Endothelial cell of umbilical vein (primary cell): ENCODE measurements at regions not wholly inside any gene's neighbourhood (a gene's known extent, or its start where the extent isn't known, plus 50 kb on each side); places are given as distances from the start of the nearest gene placed in this dataset.

Experiments
- BruUV-seq: library from RNA; stranded (reverse); fragments of 400-500 nt; replicated peaks from 2 replicates; lab custom pipeline; 2021; lab: Mats Ljungman, UMichigan
- CTCF ChIA-PET: fragments of 300-600, 350-600 bp; sonication (Branson Sonifier 250); formaldehyde crosslinking; loops from one replicate; lab custom pipeline; 2021; ENCODE audit warnings: antibody characterized with exemption, inconsistent platforms; lab: Charles Lee
- POLR2A ChIA-PET: fragments of 300-600, 350-600 bp; sonication (Branson Sonifier 250); formaldehyde crosslinking; loops from one replicate; lab custom pipeline; 2021; ENCODE audit warnings: antibody characterized with exemption, inconsistent platforms; lab: Charles Lee
- DNase-seq: peaks from one replicate; pipeline ENCODE4 v3.0.0-alpha.2; 2011; ENCODE audit warnings: low read depth, low spot score
- FAIRE-seq: peaks from 2 replicates; lab custom pipeline; 2011; peaks lifted over from hg19 to GRCh38; lab: Jason Lieb, UNC
- H2AFZ ChIP-seq: 2 replicates; pipeline ENCODE4 v1.6.0; 2012; ENCODE audit warnings: low read depth, low read length, control low read depth, inconsistent platforms
- H3K27ac ChIP-seq: 2 replicates; pipeline ENCODE4 v1.5.1; 2011; ENCODE audit warnings: low read depth, mild to moderate bottlenecking, control low read depth, low read length, moderate library complexity; ENCODE audit not compliant: insufficient read depth
- H3K27me3 ChIP-seq, 2 experiments: 2 replicates each; pipeline versions ENCODE4 v1.6.0 to v1.6.1; 2011; ENCODE audit warnings: low read length in 2 of 2, mixed read lengths in 1 of 2; ENCODE audit not compliant: control insufficient read depth in 2 of 2, insufficient read depth in 2 of 2
- H3K36me3 ChIP-seq, 2 experiments: 2 replicates in 1 of 2; 3 replicates in 1 of 2; pipeline ENCODE4 v1.5.1; 2011; ENCODE audit warnings: low read length in 2 of 2, mild to moderate bottlenecking in 1 of 2, moderate library complexity in 1 of 2; ENCODE audit not compliant: control insufficient read depth in 2 of 2, insufficient read depth in 2 of 2; ENCODE audit errors: extremely low read depth in 1 of 2
- H3K4me1 ChIP-seq: 3 replicates; pipeline ENCODE4 v1.5.1; 2011; ENCODE audit warnings: mild to moderate bottlenecking, low read length; ENCODE audit not compliant: control insufficient read depth, insufficient read depth; ENCODE audit errors: extremely low read depth
- H3K4me2 ChIP-seq: 2 replicates; pipeline ENCODE4 v1.6.1; 2011; ENCODE audit warnings: low read length, control low read depth, mixed read lengths; ENCODE audit not compliant: insufficient read depth
- H3K4me3 ChIP-seq, 3 experiments: fragments of 200-600 bp in 1 of 3; sonication (generic), shearing (Covaris generic) in 1 of 3; replicated peaks in 1 of 3; 2 replicates each; pipeline ENCODE4 v1.5.1; 2011 to 2016; ENCODE audit warnings: control low read depth in 3 of 3, low read length in 3 of 3, mild to moderate bottlenecking in 2 of 3, inconsistent platforms in 1 of 3, low read depth in 1 of 3, moderate library complexity in 1 of 3; ENCODE audit not compliant: insufficient read depth in 1 of 3
- H3K79me2 ChIP-seq: 2 replicates; pipeline ENCODE4 v1.6.0; 2012; ENCODE audit warnings: low read length, inconsistent platforms; ENCODE audit not compliant: control insufficient read depth, insufficient read depth
- H3K9ac ChIP-seq: replicated peaks from 2 replicates; pipeline ENCODE3; 2011; ENCODE audit warnings: low read length, control low read depth; ENCODE audit not compliant: insufficient read depth; ENCODE audit errors: extremely low read depth
- H3K9me1 ChIP-seq: replicated peaks from 3 replicates; pipeline ENCODE4 v1.6.0; 2011; ENCODE audit warnings: mild to moderate bottlenecking, low read length; ENCODE audit not compliant: control insufficient read depth, insufficient read depth; ENCODE audit errors: extremely low read depth
- H3K9me3 ChIP-seq: replicated peaks from 2 replicates; pipeline ENCODE4 v1.5.1; 2012; ENCODE audit warnings: low read length, inconsistent platforms; ENCODE audit not compliant: control insufficient read depth, insufficient read depth
- H4K20me1 ChIP-seq: replicated peaks from 2 replicates; pipeline ENCODE3; 2011; ENCODE audit warnings: mild to moderate bottlenecking, low read length; ENCODE audit not compliant: control insufficient read depth, insufficient read depth; ENCODE audit errors: extremely low read depth
- EZH2 ChIP-seq: IDR thresholded peaks from 2 replicates; pipeline ENCODE4 v1.6.1; 2012; ENCODE audit warnings: borderline replicate concordance, low read depth, mild to moderate bottlenecking, moderate library complexity, low read length, inconsistent platforms; ENCODE audit not compliant: severe bottlenecking
- FOS ChIP-seq: IDR thresholded peaks from 2 replicates; pipeline ENCODE4 v1.6.1; 2011; ENCODE audit warnings: mild to moderate bottlenecking, low read length, moderate library complexity, borderline replicate concordance; ENCODE audit not compliant: insufficient read depth
- GATA2 ChIP-seq: IDR thresholded peaks from 2 replicates; pipeline ENCODE4 v1.7.0; 2011; ENCODE audit warnings: low read depth, mild to moderate bottlenecking, moderate library complexity, mixed read lengths, low read length; ENCODE audit not compliant: insufficient read length, insufficient read depth
- JUN ChIP-seq: IDR thresholded peaks from 2 replicates; pipeline ENCODE4 v1.6.1; 2011; ENCODE audit warnings: borderline replicate concordance, low read depth; ENCODE audit not compliant: insufficient read length, insufficient read depth
- MAX ChIP-seq: IDR thresholded peaks from 2 replicates; pipeline ENCODE4 v1.6.1; 2011; ENCODE audit not compliant: insufficient read depth, insufficient read length
- MYC ChIP-seq: IDR thresholded peaks from one replicate; pipeline ENCODE4 v1.6.1; 2011; ENCODE audit warnings: mild to moderate bottlenecking, low read depth, low read length
- POLR2A ChIP-seq: IDR thresholded peaks from 2 replicates; pipeline ENCODE4 v1.6.1; 2012; ENCODE audit warnings: low read depth, mild to moderate bottlenecking, control low read depth, low read length
- POLR2AphosphoS5 ChIP-seq: IDR thresholded peaks from 2 replicates; pipeline ENCODE4 v1.6.1; 2012; ENCODE audit warnings: low read depth, mild to moderate bottlenecking, control low read depth, low read length, moderate library complexity; ENCODE audit not compliant: insufficient read depth
- dilution Hi-C: fragments of 300-500 bp; cut with MboI; formaldehyde crosslinking; loops from one replicate; pipeline ENCODE4 v1.15.0; 2019; ENCODE audit warnings: low sequenced_read_pairs; ENCODE audit not compliant: extremely low pct_ligation_motif_present
- intact Hi-C: fragments of 100-400 bp; cut with micrococcal nuclease; formaldehyde crosslinking; loops from one replicate; pipeline ENCODE4 v1.10.0; 2022
- TF ChIP-seq, protein P1 (sequence below), 2 donors: IDR thresholded peaks; 1 replicate in 1 of 2; 2 replicates in 1 of 2; pipeline ENCODE4 v1.5.1; 2011; ENCODE audit warnings: low read length in 2 of 2, mild to moderate bottlenecking in 2 of 2, moderate library complexity in 2 of 2, control low read depth in 1 of 2, inconsistent platforms in 1 of 2, low read depth in 1 of 2; ENCODE audit not compliant: insufficient read depth in 1 of 2; ENCODE audit errors: extremely low read depth in 1 of 2

DNA sequence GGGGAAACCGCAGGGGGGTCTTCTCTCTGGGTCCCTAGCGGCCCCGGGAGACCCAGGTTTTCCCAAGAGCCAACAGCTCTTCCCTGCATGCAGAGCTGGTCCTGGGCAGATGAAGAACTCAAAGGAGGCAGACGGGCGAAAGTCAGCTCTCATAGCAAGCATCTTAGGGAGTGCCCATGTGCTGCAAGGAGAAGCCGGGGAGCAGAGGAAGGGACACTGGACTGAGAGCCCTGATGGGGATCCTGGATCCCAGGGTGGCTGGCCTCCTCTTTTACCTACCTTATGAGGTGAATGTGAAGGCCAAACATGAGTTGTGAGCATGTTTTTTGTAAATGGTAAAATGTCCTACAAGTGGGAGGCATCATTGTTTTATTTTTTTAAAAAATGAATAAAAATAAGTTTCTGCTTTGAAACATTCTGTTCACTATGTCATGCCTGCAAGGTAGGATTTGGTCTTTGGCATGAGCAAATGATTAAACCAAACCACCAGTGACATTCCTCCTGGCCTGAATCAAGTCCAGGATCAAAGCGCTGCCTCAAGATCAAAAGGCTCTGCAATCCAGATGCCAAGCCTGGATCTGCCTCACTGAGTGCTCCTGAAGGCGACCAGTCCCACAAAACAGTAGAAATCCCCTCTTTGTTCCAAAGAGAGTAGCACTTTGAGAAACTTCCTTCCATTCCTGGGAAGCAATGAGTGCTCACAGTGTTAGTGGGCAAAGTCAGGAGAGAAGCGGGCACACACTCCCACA lies 92.2 kb upstream of the SERP2 start:
- no peaks in the 10 kb centered on the region for H3K79me2 ChIP-seq
- CTCF ChIA-PET = interaction anchor here (0.5 kb wide), 1 partner anchor 34 kb away, joined by 3 read pairs; no protein-coding TSS in a partner anchor
- H4K20me1 ChIP-seq = no peaks in the 10 kb centered on the region
- no peaks in the 10 kb centered on the region for H3K9me3 ChIP-seq
- DNase-seq = no peak
- peaks cover 7 to 20% of the 10 kb centered on the region in 2 experiments for H3K27me3 ChIP-seq
- H3K4me3 ChIP-seq = no peak overlapping the region
- intact Hi-C loops (no loop called here), dilution Hi-C loops (no loop called here)
- H3K9me1 ChIP-seq = no peaks in the 10 kb centered on the region
- no peak overlapping the region for H2AFZ ChIP-seq
- no peak overlapping the region for H3K4me2 ChIP-seq
- no peak overlapping the region for H3K9ac ChIP-seq
- no peak overlapping the region for H3K27ac ChIP-seq
- BruUV-seq = no TSS peak
- no peaks in the 10 kb centered on the region for H3K36me3 ChIP-seq
- POLR2A ChIA-PET = no interaction called here
- FAIRE-seq = no peak
- no peak for TF ChIP-seq JUN
- TF ChIP-seq MAX = no peak
- no peak for TF ChIP-seq EZH2
- TF ChIP-seq FOS = no peak
- TF ChIP-seq, protein P1, sequence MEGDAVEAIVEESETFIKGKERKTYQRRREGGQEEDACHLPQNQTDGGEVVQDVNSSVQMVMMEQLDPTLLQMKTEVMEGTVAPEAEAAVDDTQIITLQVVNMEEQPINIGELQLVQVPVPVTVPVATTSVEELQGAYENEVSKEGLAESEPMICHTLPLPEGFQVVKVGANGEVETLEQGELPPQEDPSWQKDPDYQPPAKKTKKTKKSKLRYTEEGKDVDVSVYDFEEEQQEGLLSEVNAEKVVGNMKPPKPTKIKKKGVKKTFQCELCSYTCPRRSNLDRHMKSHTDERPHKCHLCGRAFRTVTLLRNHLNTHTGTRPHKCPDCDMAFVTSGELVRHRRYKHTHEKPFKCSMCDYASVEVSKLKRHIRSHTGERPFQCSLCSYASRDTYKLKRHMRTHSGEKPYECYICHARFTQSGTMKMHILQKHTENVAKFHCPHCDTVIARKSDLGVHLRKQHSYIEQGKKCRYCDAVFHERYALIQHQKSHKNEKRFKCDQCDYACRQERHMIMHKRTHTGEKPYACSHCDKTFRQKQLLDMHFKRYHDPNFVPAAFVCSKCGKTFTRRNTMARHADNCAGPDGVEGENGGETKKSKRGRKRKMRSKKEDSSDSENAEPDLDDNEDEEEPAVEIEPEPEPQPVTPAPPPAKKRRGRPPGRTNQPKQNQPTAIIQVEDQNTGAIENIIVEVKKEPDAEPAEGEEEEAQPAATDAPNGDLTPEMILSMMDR (IDR thresholded peaks at IDR 0.05; ENCODE audit: extremely low read depth in 1 of 2, insufficient read depth in 1 of 2, low read depth in 1 of 2, low read length in 2 of 2) = no peak
- TF ChIP-seq POLR2AphosphoS5 = no peak
- TF ChIP-seq POLR2A = no peak
- TF ChIP-seq MYC = no peak
- TF ChIP-seq GATA2 = no peak
- H3K4me1 ChIP-seq = peaks cover 10% of the 10 kb centered on the region
